Mesendoderm (in vitro differentiated cells): ENCODE measurements at regions not wholly inside any gene's neighbourhood (a gene's known extent, or its start where the extent isn't known, plus 50 kb on each side); places are given as distances from the start of the nearest gene placed in this dataset.

ENCODE experiments used
- DNase-seq: peaks from one replicate; pipeline ENCODE4 v3.0.0; 2013
- H2AK5ac ChIP-seq: 2 replicates; pipeline ENCODE4 v1.6.1; 2013; ENCODE audit warnings: low read length, inconsistent platforms
- H2BK120ac ChIP-seq: 2 replicates; pipeline ENCODE4 v1.6.1; 2013; ENCODE audit warnings: low read depth, mild to moderate bottlenecking, low read length, moderate library complexity, mixed read lengths
- H2BK15ac ChIP-seq: replicated peaks from 2 replicates; pipeline ENCODE4 v1.6.1; 2013; ENCODE audit warnings: low read depth, mild to moderate bottlenecking, moderate library complexity
- H2BK5ac ChIP-seq: 2 replicates; pipeline ENCODE4 v1.6.1; 2013; ENCODE audit warnings: low read length, inconsistent platforms
- H3K18ac ChIP-seq: 2 replicates; pipeline ENCODE4 v1.6.1; 2013; ENCODE audit warnings: mild to moderate bottlenecking, low read length, mixed read lengths
- H3K23ac ChIP-seq: one replicate; pipeline ENCODE4 v1.6.1; 2013; ENCODE audit warnings: low read length
- H3K27ac ChIP-seq: 2 replicates; pipeline ENCODE4 v1.5.1; 2013; ENCODE audit warnings: low read depth, mild to moderate bottlenecking, inconsistent platforms, low read length, moderate library complexity
- H3K27me3 ChIP-seq: 2 replicates; pipeline ENCODE4 v1.6.1; 2013; ENCODE audit warnings: low read length, control low read depth, mild to moderate bottlenecking, inconsistent platforms; ENCODE audit not compliant: insufficient read depth, poor library complexity
- H3K36me3 ChIP-seq: 2 replicates; pipeline ENCODE4 v1.6.1; 2013; ENCODE audit warnings: low read length, inconsistent platforms; ENCODE audit not compliant: control insufficient read depth, insufficient read depth
- H3K4ac ChIP-seq: one replicate; pipeline ENCODE4 v1.6.1; 2013; ENCODE audit warnings: low read depth, mild to moderate bottlenecking, low read length, moderate library complexity
- H3K4me1 ChIP-seq: 2 replicates; pipeline ENCODE4 v1.6.1; 2013; ENCODE audit warnings: low read depth, low read length, inconsistent platforms; ENCODE audit not compliant: control insufficient read depth
- H3K4me2 ChIP-seq: 2 replicates; pipeline ENCODE4 v1.6.1; 2013; ENCODE audit warnings: low read length
- H3K4me3 ChIP-seq: 2 replicates; pipeline ENCODE4 v1.5.1; 2013; ENCODE audit warnings: mild to moderate bottlenecking, low read length
- H3K56ac ChIP-seq: one replicate; pipeline ENCODE4 v1.6.1; 2013; ENCODE audit warnings: low read length
- H3K79me1 ChIP-seq: 2 replicates; pipeline ENCODE4 v1.6.1; 2013; ENCODE audit warnings: low read length, inconsistent platforms
- H3K79me2 ChIP-seq: 2 replicates; pipeline ENCODE4 v1.6.1; 2013; ENCODE audit warnings: mild to moderate bottlenecking, low read length; ENCODE audit not compliant: control insufficient read depth, insufficient read depth
- H3K9ac ChIP-seq: 2 replicates; pipeline ENCODE4 v1.6.1; 2013; ENCODE audit warnings: low read length, inconsistent platforms
- H4K5ac ChIP-seq: one replicate; pipeline ENCODE4 v1.6.1; 2013; ENCODE audit warnings: low read length
- H4K8ac ChIP-seq: one replicate; pipeline ENCODE4 v1.6.1; 2013; ENCODE audit warnings: low read depth, mild to moderate bottlenecking, control low read depth, low read length, moderate library complexity
- WGBS: extraction: QIAGEN DNeasy Blood & Tissue Kit; methylation state at CpG from one replicate; pipeline ENCODE4 v1.1.7; 2013; ENCODE audit warnings: low lambda C conversion rate, missing lambda C conversion rate; ENCODE audit not compliant: insufficient coverage; ENCODE audit errors: extremely low coverage; 5-methylcytosine and 5-hydroxymethylcytosine counted together

- Histone ChIP-seq H3K56ac (no peak overlapping the region), H2AK5ac (no peak overlapping the region), H3K79me1 (no peaks in the 10 kb centered on the region), H3K4ac (no peak overlapping the region), H2BK15ac (no peak overlapping the region), H3K79me2 (no peaks in the 10 kb centered on the region), H3K9ac (no peak overlapping the region), H3K4me2 (no peak overlapping the region), H3K23ac (no peak overlapping the region), H2BK120ac (no peak overlapping the region), H3K27ac (no peak overlapping the region), H4K5ac (no peak overlapping the region), H3K18ac (no peak overlapping the region), H3K4me3 (no peak overlapping the region), H3K36me3 (no peaks in the 10 kb centered on the region), H4K8ac (no peak overlapping the region), H3K27me3 (no peaks in the 10 kb centered on the region), H2BK5ac (no peak overlapping the region), H3K4me1 (no peaks in the 10 kb centered on the region)
- DNase-seq: no peak
- no CpG with 5 or more reads among the region's 1 CpG for WGBS
Measured at GRCh38 chr20:54318892-54319291, 111.0 kb downstream of the PFDN4 start.

- no CpG with 5 or more reads among the region's 4 CpGs for WGBS
- no peak overlapping the region for H2AK5ac ChIP-seq
- no peaks in the 10 kb centered on the region for H3K36me3 ChIP-seq
- no peak overlapping the region for H2BK15ac ChIP-seq
- H4K5ac ChIP-seq: no peak overlapping the region
- H2BK120ac ChIP-seq: no peak overlapping the region
- no peak overlapping the region for H3K18ac ChIP-seq
- no peak overlapping the region for H2BK5ac ChIP-seq
- H3K23ac ChIP-seq: no peak overlapping the region
- no peak overlapping the region for H3K27ac ChIP-seq
- H3K4me1 ChIP-seq: no peaks in the 10 kb centered on the region
- H4K8ac ChIP-seq: no peak overlapping the region
- H3K27me3 ChIP-seq: no peaks in the 10 kb centered on the region
- H3K4ac ChIP-seq: no peak overlapping the region
- H3K56ac ChIP-seq: no peak overlapping the region
- H3K4me2 ChIP-seq: no peak overlapping the region
- no peaks in the 10 kb centered on the region for H3K79me2 ChIP-seq
- H3K9ac ChIP-seq: no peak overlapping the region
- peak; percentile 24 for DNase-seq
- H3K79me1 ChIP-seq: no peaks in the 10 kb centered on the region
- no peak overlapping the region for H3K4me3 ChIP-seq
Measured at GRCh38 chr20:54320148-54320607, 112.3 kb downstream of the PFDN4 start.

DNA sequence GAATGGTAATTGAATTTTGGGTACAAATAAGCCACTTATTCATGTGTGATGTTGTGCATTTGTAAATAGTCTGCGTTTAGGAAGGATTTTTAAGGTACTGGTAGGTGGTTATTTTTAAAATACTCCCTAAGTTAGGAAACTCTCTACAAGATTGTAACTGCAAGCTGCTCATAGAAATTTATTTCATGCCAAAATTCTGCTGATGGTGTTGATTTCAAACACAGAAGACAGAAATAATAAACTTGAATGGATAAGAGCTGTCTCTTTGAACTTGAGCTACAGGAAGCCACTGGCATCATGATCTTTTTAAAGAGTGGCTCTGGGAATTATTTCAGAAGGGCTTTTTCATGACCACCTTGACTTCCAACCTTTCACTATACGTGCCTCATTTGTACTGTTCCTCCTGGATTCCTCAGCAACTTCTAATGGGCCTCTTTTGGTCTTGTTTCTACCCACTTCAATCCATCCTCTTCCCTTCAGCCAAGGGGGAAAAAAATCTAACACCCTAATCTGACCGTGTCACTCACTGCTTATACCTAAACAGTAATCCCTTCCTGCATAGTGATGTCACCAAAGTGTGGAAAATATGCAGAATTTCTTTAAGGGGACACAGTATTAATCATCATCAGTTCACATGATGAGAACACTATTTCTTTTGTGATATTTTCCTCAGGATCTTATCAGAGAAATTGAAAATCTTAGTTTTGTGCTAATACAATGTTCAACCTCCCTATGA lies 113.6 kb downstream of the PFDN4 start:
- H3K27me3 ChIP-seq: no peaks in the 10 kb centered on the region
- no peak overlapping the region for H3K18ac ChIP-seq
- H2BK120ac ChIP-seq: no peak overlapping the region
- H3K4ac ChIP-seq: no peak overlapping the region
- no peaks in the 10 kb centered on the region for H3K79me2 ChIP-seq
- no peaks in the 10 kb centered on the region for H3K79me1 ChIP-seq
- H3K9ac ChIP-seq: no peak overlapping the region
- no peak overlapping the region for H4K8ac ChIP-seq
- no peak overlapping the region for H2BK15ac ChIP-seq
- H3K4me3 ChIP-seq: no peak overlapping the region
- no peak overlapping the region for H2AK5ac ChIP-seq
- H2BK5ac ChIP-seq: no peak overlapping the region
- no peak overlapping the region for H3K4me2 ChIP-seq
- H3K36me3 ChIP-seq: no peaks in the 10 kb centered on the region
- DNase-seq: no peak
- no peak overlapping the region for H4K5ac ChIP-seq
- WGBS: no CpG with 5 or more reads among the region's 3 CpGs
- H3K4me1 ChIP-seq: no peaks in the 10 kb centered on the region
- no peak overlapping the region for H3K23ac ChIP-seq
- H3K27ac ChIP-seq: no peak overlapping the region
- no peak overlapping the region for H3K56ac ChIP-seq

- H2BK15ac ChIP-seq: no peak overlapping the region
- H3K79me2 ChIP-seq: no peaks in the 10 kb centered on the region
- H3K36me3 ChIP-seq: no peaks in the 10 kb centered on the region
- no peaks in the 10 kb centered on the region for H3K79me1 ChIP-seq
- no peak for DNase-seq
- H3K27me3 ChIP-seq: no peaks in the 10 kb centered on the region
- no peak overlapping the region for H2BK120ac ChIP-seq
- no peak overlapping the region for H4K5ac ChIP-seq
- H2BK5ac ChIP-seq: no peak overlapping the region
- H3K4ac ChIP-seq: no peak overlapping the region
- no peaks in the 10 kb centered on the region for H3K4me1 ChIP-seq
- no peak overlapping the region for H3K23ac ChIP-seq
- 100% methylated on average over 2 of the region's 2 CpGs for WGBS
- H3K4me3 ChIP-seq: no peak overlapping the region
- no peak overlapping the region for H3K27ac ChIP-seq
- no peak overlapping the region for H3K4me2 ChIP-seq
- H3K9ac ChIP-seq: no peak overlapping the region
- H3K56ac ChIP-seq: no peak overlapping the region
- H3K18ac ChIP-seq: no peak overlapping the region
- no peak overlapping the region for H2AK5ac ChIP-seq
- no peak overlapping the region for H4K8ac ChIP-seq
Measured at GRCh38 chr20:54323227-54323734, 115.4 kb downstream of the PFDN4 start.

- H3K9ac ChIP-seq: no peak overlapping the region
- H3K27me3 ChIP-seq: no peaks in the 10 kb centered on the region
- no peak overlapping the region for H2BK15ac ChIP-seq
- H4K5ac ChIP-seq: no peak overlapping the region
- no peak overlapping the region for H3K27ac ChIP-seq
- DNase-seq: no peak
- no peak overlapping the region for H2BK120ac ChIP-seq
- no peak overlapping the region for H3K23ac ChIP-seq
- H2BK5ac ChIP-seq: no peak overlapping the region
- no peak overlapping the region for H3K56ac ChIP-seq
- no peak overlapping the region for H2AK5ac ChIP-seq
- H3K36me3 ChIP-seq: no peaks in the 10 kb centered on the region
- no peak overlapping the region for H4K8ac ChIP-seq
- no peaks in the 10 kb centered on the region for H3K79me1 ChIP-seq
- H3K18ac ChIP-seq: no peak overlapping the region
- H3K4ac ChIP-seq: no peak overlapping the region
- no peaks in the 10 kb centered on the region for H3K4me1 ChIP-seq
- no CpG with 5 or more reads among the region's 4 CpGs for WGBS
- no peaks in the 10 kb centered on the region for H3K79me2 ChIP-seq
- no peak overlapping the region for H3K4me2 ChIP-seq
- no peak overlapping the region for H3K4me3 ChIP-seq
Measured at GRCh38 chr20:54324041-54324440, 116.2 kb downstream of the PFDN4 start.
